Esophagus squamous epithelium (tissue), 5 donors: ENCODE measurements at regions not wholly inside any gene's neighbourhood (a gene's known extent, or its start where the extent isn't known, plus 50 kb on each side); places are given as distances from the start of the nearest gene placed in this dataset.

Source experiments
- DNase-seq: peaks from one replicate; lab custom pipeline; 2025; lab: John Stamatoyannopoulos, UW
- H3K27ac ChIP-seq, 4 donors: fragments of 200-600 bp; sonication (generic); one replicate each; pipeline ENCODE4 v1.5.1; 2016 to 2019; ENCODE audit warnings: mild to moderate bottlenecking in 1 of 4
- H3K27me3 ChIP-seq, 4 donors: fragments of 200-600 bp; sonication (generic); 1 replicate in 3 of 4; 2 replicates in 1 of 4; pipeline versions ENCODE4 v1.5.1 to v1.6.0; 2017 to 2021; ENCODE audit warnings: antibody characterized with exemption in 1 of 4
- H3K36me3 ChIP-seq, 3 donors: fragments of 200-600 bp; sonication (generic); one replicate each; pipeline ENCODE4 v1.5.1; 2016 to 2019
- H3K4me1 ChIP-seq, 3 donors: fragments of 200-600 bp; sonication (generic); one replicate each; pipeline ENCODE4 v1.5.1; 2017 to 2019
- H3K4me3 ChIP-seq, 4 donors: fragments of 200-600 bp; sonication (generic); 1 replicate in 3 of 4; 2 replicates in 1 of 4; pipeline ENCODE4 v1.5.1; 2016 to 2019; ENCODE audit warnings: mild to moderate bottlenecking in 2 of 4, moderate library complexity in 1 of 4
- H3K9me3 ChIP-seq, 3 donors: fragments of 200-600 bp; sonication (generic); one replicate each; pipeline ENCODE4 v1.5.1; 2016 to 2019
- CTCF ChIP-seq, 6 experiments: fragments of 450-650 bp in 4 of 6; fragments of 200-600 bp in 2 of 6; sonication (generic) in 2 of 6; IDR thresholded peaks; one replicate each; pipeline ENCODE4 v1.5.1; 2016 to 2019; ENCODE audit warnings: antibody characterized with exemption in 6 of 6, mild to moderate bottlenecking in 4 of 6, moderate library complexity in 4 of 6
- POLR2A ChIP-seq, 4 donors: fragments of 450-650 bp; IDR thresholded peaks; one replicate each; pipeline ENCODE4 v1.6.1; 2017; ENCODE audit warnings: antibody characterized with exemption in 4 of 4, mild to moderate bottlenecking in 4 of 4, moderate library complexity in 3 of 4
- WGBS, 2 donors: methylation state at CpG; one replicate each; pipeline ENCODE4 v1.1.5; 2018; 5-methylcytosine and 5-hydroxymethylcytosine counted together
- intact Hi-C: fragments of 100-400 bp; cut with DNase I; formaldehyde crosslinking; loops from one replicate; pipeline ENCODE4 v1.15.0; 2022
- donor health status: DM: yes; HTN: yes; CAD: no.

- intact Hi-C loops, result no loop called here
- Histone ChIP-seq H3K27me3 (no peaks in the 10 kb centered on the region), H3K4me1 (peaks cover 0 to 8% (median 0%) of the 10 kb centered on the region in 3 donors), H3K27ac (no peak overlapping the region), H3K4me3 (no peak overlapping the region), H3K9me3 (no peaks in the 10 kb centered on the region), H3K36me3 (no peaks in the 10 kb centered on the region)
- 78 to 84% methylated on average over 3 to 4 of the region's 4 CpGs for WGBS, 2 donors
- TF ChIP-seq CTCF (IDR thresholded peaks at IDR 0.05), result no peak
- TF ChIP-seq POLR2A (IDR thresholded peaks at IDR 0.05), result no peak
- DNase-seq, result no peak
Measured at GRCh38 chr9:2345013-2345412, 276.6 kb upstream of the VLDLR start.

GRCh38 chr9:2346277-2346913, 275.2 kb upstream of the VLDLR start:
- DNase-seq, result no peak
- no peaks in the 10 kb centered on the region for H3K9me3 ChIP-seq
- intact Hi-C loops, result no loop called here
- WGBS, 2 donors, result 81 to 92% methylated on average over 2 of the region's 2 CpGs
- H3K4me3 ChIP-seq, result no peak overlapping the region
- H3K36me3 ChIP-seq, result no peaks in the 10 kb centered on the region
- H3K4me1 ChIP-seq, result no peaks in the 10 kb centered on the region
- H3K27me3 ChIP-seq, result no peaks in the 10 kb centered on the region
- H3K27ac ChIP-seq, result no peak overlapping the region
- TF ChIP-seq CTCF (IDR thresholded peaks at IDR 0.05), result no peak
- no peak for TF ChIP-seq POLR2A (IDR thresholded peaks at IDR 0.05)

DNA sequence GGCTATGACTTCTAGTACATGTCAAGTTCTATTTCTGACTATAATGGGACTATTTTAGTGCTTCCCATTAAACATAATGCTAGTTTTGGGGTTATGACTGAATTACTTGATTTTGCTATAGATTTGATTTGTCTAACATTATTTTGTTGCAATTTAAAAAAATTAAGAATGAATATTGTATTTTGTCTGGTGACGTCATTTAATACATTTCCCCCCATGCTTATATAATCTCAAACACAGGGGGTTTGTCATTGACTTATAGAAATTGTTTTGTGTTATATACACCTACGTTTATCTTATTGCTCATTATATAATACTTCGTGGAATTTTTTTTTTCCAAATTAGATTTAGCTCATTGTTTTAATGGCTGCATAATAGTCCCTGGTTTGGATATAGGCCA, 270.3 kb upstream of the VLDLR start:
- DNase-seq, result no peak
- H3K27ac ChIP-seq, result no peak overlapping the region
- WGBS, 2 donors, result 78 to 86% methylated on average over 3 of the region's 3 CpGs
- intact Hi-C loops, result no loop called here
- H3K9me3 ChIP-seq, result no peaks in the 10 kb centered on the region
- no peak for TF ChIP-seq POLR2A (IDR thresholded peaks at IDR 0.05)
- TF ChIP-seq CTCF (IDR thresholded peaks at IDR 0.05), result no peak
- H3K27me3 ChIP-seq, result no peaks in the 10 kb centered on the region
- no peaks in the 10 kb centered on the region for H3K36me3 ChIP-seq
- H3K4me1 ChIP-seq, result peaks cover 0 to 7% (median 0%) of the 10 kb centered on the region in 3 donors
- H3K4me3 ChIP-seq, result no peak overlapping the region

- Histone ChIP-seq H3K36me3 (no peaks in the 10 kb centered on the region), H3K4me1 (peaks cover 0 to 7% (median 0%) of the 10 kb centered on the region in 3 donors), H3K9me3 (no peaks in the 10 kb centered on the region), H3K27ac (no peak overlapping the region), H3K4me3 (no peak overlapping the region), H3K27me3 (no peaks in the 10 kb centered on the region)
- 60 to 67% methylated on average over 4 of the region's 4 CpGs for WGBS, 2 donors
- DNase-seq, result no peak
- intact Hi-C loops, result no loop called here
- TF ChIP-seq POLR2A (IDR thresholded peaks at IDR 0.05), result no peak
Measured at GRCh38 chr9:2354216-2354615, 267.4 kb upstream of the VLDLR start.

DNA sequence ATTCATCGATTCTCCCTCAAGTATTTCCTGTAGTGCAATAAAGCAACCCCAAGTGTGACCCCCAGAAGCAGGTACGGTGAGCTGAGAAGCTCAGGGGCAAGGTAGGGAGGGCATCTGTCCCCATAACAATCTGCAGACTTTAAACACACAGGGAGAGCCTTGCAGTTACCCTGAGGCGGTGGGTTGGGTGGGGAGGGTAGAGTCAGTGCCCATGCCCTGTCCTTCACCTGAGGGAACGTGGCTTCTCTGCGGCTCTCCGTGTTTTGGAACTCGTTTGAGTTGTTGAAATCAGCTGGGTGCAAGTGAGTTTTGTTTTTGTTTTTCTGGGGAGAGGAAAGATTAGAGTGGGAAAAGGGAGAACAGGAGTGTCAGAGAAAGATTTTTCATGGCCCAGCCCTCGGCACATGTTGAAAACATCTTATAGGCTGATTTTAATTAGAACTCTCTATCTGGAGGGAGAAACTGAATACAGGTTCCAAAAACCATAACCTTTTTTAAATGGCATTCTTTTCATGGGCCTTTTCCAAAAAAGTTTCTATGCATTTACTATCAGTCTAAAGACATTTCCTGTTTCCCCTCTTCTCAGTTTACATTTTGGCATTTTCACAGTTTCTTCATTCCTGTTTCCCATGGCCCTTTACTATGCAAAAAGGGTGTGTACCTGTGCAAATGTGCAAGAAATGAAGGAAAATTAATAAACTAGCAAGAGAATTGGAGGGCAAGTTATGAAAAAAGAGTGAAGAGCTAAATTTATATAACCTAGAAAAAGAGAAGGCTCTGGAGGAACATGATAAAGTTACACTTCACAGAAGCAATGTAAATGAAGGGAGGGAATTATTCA, 266.5 kb upstream of the VLDLR start:
- intact Hi-C loops, result no loop called here
- DNase-seq, result no peak
- Histone ChIP-seq H3K27me3 (no peaks in the 10 kb centered on the region), H3K36me3 (no peaks in the 10 kb centered on the region), H3K9me3 (no peaks in the 10 kb centered on the region), H3K4me1 (peaks cover 0 to 7% (median 0%) of the 10 kb centered on the region in 3 donors), H3K4me3 (no peak overlapping the region), H3K27ac (no peak overlapping the region)
- 36 to 62% methylated on average over 8 of the region's 8 CpGs for WGBS, 2 donors
- no peak for TF ChIP-seq CTCF (IDR thresholded peaks at IDR 0.05)
- no peak for TF ChIP-seq POLR2A (IDR thresholded peaks at IDR 0.05)
